ENCODE measurements at regions not wholly inside any gene's neighbourhood (a gene's known extent, or its start where the extent isn't known, plus 50 kb on each side); places are given as distances from the start of the nearest gene placed in this dataset.
A peak's percentile ranks its signal among the peaks of the same experiment; 100 is the strongest.

DNA sequence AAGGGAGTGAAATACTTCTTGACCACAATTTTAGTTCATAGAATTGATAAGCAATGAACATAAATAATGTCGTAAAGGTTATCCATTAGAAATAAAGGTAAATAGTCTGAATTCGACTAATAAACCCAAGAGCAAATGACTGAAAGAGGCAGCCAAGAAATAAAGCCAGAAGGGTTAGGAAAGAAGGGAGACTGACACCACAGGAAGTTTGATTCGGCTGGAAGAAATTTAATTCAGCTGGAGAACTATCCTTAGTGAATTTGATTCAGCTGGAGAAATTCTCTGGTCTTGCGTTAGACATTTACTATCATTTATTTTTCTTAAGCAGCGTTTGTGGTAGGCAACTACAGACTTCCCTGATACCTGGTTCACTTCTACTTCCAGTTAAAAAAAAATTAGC lies 429.6 kb downstream of the PID1 start:
- WGBS (ENCODE audit: insufficient coverage), result 92% methylated on average over 2 of the region's 5 CpGs
- H3K27me3 ChIP-seq (ENCODE audit: control insufficient read depth, insufficient read depth, low read length), result peaks cover 2% of the 10 kb centered on the region
- no peak overlapping the region for H3K27ac ChIP-seq (ENCODE audit: low read depth, low read length)
- H3K9me3 ChIP-seq (ENCODE audit: control insufficient read depth, insufficient read depth, low read length), result no peaks in the 10 kb centered on the region
- H3K4me1 ChIP-seq (ENCODE audit: control insufficient read depth, insufficient read depth, low read length), result no peaks in the 10 kb centered on the region
- no peak for DNase-seq (ENCODE audit: low read depth in 4 of 6, low spot score in 6 of 6)
- H3K4me3 ChIP-seq (ENCODE audit: low read depth, low read length), result no peak overlapping the region
- no peaks in the 10 kb centered on the region for H3K36me3 ChIP-seq (ENCODE audit: control insufficient read depth, insufficient read depth, low read length)

GRCh38 chr2:228840743-228841114 lies 430.4 kb downstream of the PID1 start:
- no peaks in the 10 kb centered on the region for H3K9me3 ChIP-seq (ENCODE audit: control insufficient read depth, insufficient read depth, low read length)
- no peak overlapping the region for H3K27ac ChIP-seq (ENCODE audit: low read depth, low read length)
- no peaks in the 10 kb centered on the region for H3K4me1 ChIP-seq (ENCODE audit: control insufficient read depth, insufficient read depth, low read length)
- 93% methylated on average over 4 of the region's 4 CpGs for WGBS (ENCODE audit: insufficient coverage)
- no peak for DNase-seq (ENCODE audit: low read depth in 4 of 6, low spot score in 6 of 6)
- H3K27me3 ChIP-seq (ENCODE audit: control insufficient read depth, insufficient read depth, low read length), result peaks cover 2% of the 10 kb centered on the region
- H3K4me3 ChIP-seq (ENCODE audit: low read depth, low read length), result no peak overlapping the region
- H3K36me3 ChIP-seq (ENCODE audit: control insufficient read depth, insufficient read depth, low read length), result no peaks in the 10 kb centered on the region

GRCh38 chr2:228840113-228840742 lies 430.9 kb downstream of the PID1 start:
- Histone ChIP-seq H3K36me3 (ENCODE audit: control insufficient read depth, insufficient read depth, low read length) (no peaks in the 10 kb centered on the region), H3K9me3 (ENCODE audit: control insufficient read depth, insufficient read depth, low read length) (no peaks in the 10 kb centered on the region), H3K27me3 (ENCODE audit: control insufficient read depth, insufficient read depth, low read length) (peaks cover under 1% of the 10 kb centered on the region), H3K4me1 (ENCODE audit: control insufficient read depth, insufficient read depth, low read length) (no peaks in the 10 kb centered on the region), H3K4me3 (ENCODE audit: low read depth, low read length) (no peak overlapping the region), H3K27ac (ENCODE audit: low read depth, low read length) (no peak overlapping the region)
- DNase-seq (ENCODE audit: low read depth in 4 of 6, low spot score in 6 of 6), result no peak
- WGBS (ENCODE audit: insufficient coverage), result no CpG with 5 or more reads among the region's 6 CpGs

- no peaks in the 10 kb centered on the region for H3K27me3 ChIP-seq (ENCODE audit: control insufficient read depth, insufficient read depth, low read length)
- no peaks in the 10 kb centered on the region for H3K36me3 ChIP-seq (ENCODE audit: control insufficient read depth, insufficient read depth, low read length)
- no peak overlapping the region for H3K27ac ChIP-seq (ENCODE audit: low read depth, low read length)
- H3K4me1 ChIP-seq (ENCODE audit: control insufficient read depth, insufficient read depth, low read length), result no peaks in the 10 kb centered on the region
- DNase-seq (ENCODE audit: low read depth in 4 of 6, low spot score in 6 of 6), result no peak
- WGBS (ENCODE audit: insufficient coverage), result 80% methylated on average over 1 of the region's 3 CpGs
- no peaks in the 10 kb centered on the region for H3K9me3 ChIP-seq (ENCODE audit: control insufficient read depth, insufficient read depth, low read length)
- H3K4me3 ChIP-seq (ENCODE audit: low read depth, low read length), result no peak overlapping the region
Observed at GRCh38 chr2:228839421-228839876, 431.6 kb downstream of the PID1 start.

GRCh38 chr2:228838819-228839218 lies 432.3 kb downstream of the PID1 start:
- 40% methylated on average over 1 of the region's 4 CpGs for WGBS (ENCODE audit: insufficient coverage)
- no peaks in the 10 kb centered on the region for H3K9me3 ChIP-seq (ENCODE audit: control insufficient read depth, insufficient read depth, low read length)
- no peaks in the 10 kb centered on the region for H3K4me1 ChIP-seq (ENCODE audit: control insufficient read depth, insufficient read depth, low read length)
- H3K4me3 ChIP-seq (ENCODE audit: low read depth, low read length), result no peak overlapping the region
- no peaks in the 10 kb centered on the region for H3K36me3 ChIP-seq (ENCODE audit: control insufficient read depth, insufficient read depth, low read length)
- DNase-seq (ENCODE audit: low read depth in 4 of 6, low spot score in 6 of 6), result peak in 1 of 6 donors; percentile 16
- H3K27ac ChIP-seq (ENCODE audit: low read depth, low read length), result no peak overlapping the region
- H3K27me3 ChIP-seq (ENCODE audit: control insufficient read depth, insufficient read depth, low read length), result no peaks in the 10 kb centered on the region

DNA sequence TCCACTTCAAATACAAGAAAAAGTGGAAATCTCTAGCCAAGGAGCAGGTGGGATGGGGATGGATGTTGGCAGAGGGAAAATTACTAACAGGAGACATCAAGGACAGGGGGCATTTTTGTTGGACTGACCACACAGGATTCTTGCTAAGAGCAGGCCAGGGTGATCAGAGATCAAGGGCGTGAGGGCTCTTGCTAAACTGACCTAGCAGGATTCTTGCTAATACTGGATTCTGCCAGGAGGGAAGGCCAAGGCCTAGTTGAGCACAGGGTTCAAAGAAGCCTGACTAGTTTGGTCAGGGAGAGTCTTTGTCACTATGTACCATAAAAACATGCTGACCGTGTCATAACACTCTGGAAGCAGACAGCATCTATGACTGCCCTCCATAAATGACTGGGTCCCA lies 442.7 kb downstream of the PID1 start:
- Histone ChIP-seq H3K27me3 (ENCODE audit: control insufficient read depth, insufficient read depth, low read length) (no peaks in the 10 kb centered on the region), H3K27ac (ENCODE audit: low read depth, low read length) (no peak overlapping the region), H3K4me1 (ENCODE audit: control insufficient read depth, insufficient read depth, low read length) (no peaks in the 10 kb centered on the region), H3K4me3 (ENCODE audit: low read depth, low read length) (no peak overlapping the region), H3K36me3 (ENCODE audit: control insufficient read depth, insufficient read depth, low read length) (no peaks in the 10 kb centered on the region), H3K9me3 (ENCODE audit: control insufficient read depth, insufficient read depth, low read length) (no peaks in the 10 kb centered on the region)
- 75% methylated on average over 1 of the region's 2 CpGs for WGBS (ENCODE audit: insufficient coverage)
- DNase-seq (ENCODE audit: low read depth in 4 of 6, low spot score in 6 of 6), result no peak

DNA sequence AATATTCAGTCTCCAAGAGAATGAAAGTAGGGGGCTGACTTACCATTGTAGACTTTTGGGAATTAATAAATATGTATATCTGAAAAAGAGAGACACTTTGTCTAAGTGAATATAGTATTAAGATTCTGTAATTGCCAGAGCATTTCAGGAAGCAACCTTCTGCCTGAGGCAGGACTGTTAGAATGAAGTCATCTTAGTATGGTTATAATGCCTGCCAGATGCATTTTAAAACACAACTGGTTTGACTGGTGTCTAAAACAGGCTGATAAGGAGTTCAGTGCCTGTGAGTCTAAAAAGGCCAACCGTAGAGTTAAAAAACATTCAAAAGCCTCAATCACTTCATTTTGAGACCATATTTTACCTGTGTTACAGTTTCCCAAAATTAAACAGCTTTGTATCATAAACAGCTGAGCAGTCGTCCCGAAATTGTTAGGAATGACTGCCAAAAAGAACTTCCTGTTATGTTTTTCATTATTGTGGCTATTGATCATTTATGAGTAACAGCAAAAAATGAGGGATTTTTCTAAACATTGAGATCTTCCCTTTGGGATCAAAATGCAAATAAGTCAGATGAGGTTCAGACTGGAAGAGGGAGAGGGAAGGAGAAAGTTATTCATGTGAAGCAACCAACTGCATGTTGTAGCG lies 443.9 kb downstream of the PID1 start:
- Histone ChIP-seq H3K27ac (ENCODE audit: low read depth, low read length) (no peak overlapping the region), H3K27me3 (ENCODE audit: control insufficient read depth, insufficient read depth, low read length) (no peaks in the 10 kb centered on the region), H3K9me3 (ENCODE audit: control insufficient read depth, insufficient read depth, low read length) (no peaks in the 10 kb centered on the region), H3K36me3 (ENCODE audit: control insufficient read depth, insufficient read depth, low read length) (no peaks in the 10 kb centered on the region), H3K4me3 (ENCODE audit: low read depth, low read length) (no peak overlapping the region), H3K4me1 (ENCODE audit: control insufficient read depth, insufficient read depth, low read length) (no peaks in the 10 kb centered on the region)
- WGBS (ENCODE audit: insufficient coverage), result no CpG with 5 or more reads among the region's 4 CpGs
- DNase-seq (ENCODE audit: low read depth in 4 of 6, low spot score in 6 of 6), result no peak

- peaks cover 2% of the 10 kb centered on the region for H3K9me3 ChIP-seq (ENCODE audit: control insufficient read depth, insufficient read depth, low read length)
- H3K27me3 ChIP-seq (ENCODE audit: control insufficient read depth, insufficient read depth, low read length), result no peaks in the 10 kb centered on the region
- H3K36me3 ChIP-seq (ENCODE audit: control insufficient read depth, insufficient read depth, low read length), result no peaks in the 10 kb centered on the region
- no peak overlapping the region for H3K27ac ChIP-seq (ENCODE audit: low read depth, low read length)
- peak in 1 of 6 donors; percentile 49 for DNase-seq (ENCODE audit: low read depth in 4 of 6, low spot score in 6 of 6)
- no peaks in the 10 kb centered on the region for H3K4me1 ChIP-seq (ENCODE audit: control insufficient read depth, insufficient read depth, low read length)
- no peak overlapping the region for H3K4me3 ChIP-seq (ENCODE audit: low read depth, low read length)
- no CpG with 5 or more reads among the region's 3 CpGs for WGBS (ENCODE audit: insufficient coverage)
Observed at GRCh38 chr2:228819701-228820100, 451.4 kb downstream of the PID1 start.

DNA sequence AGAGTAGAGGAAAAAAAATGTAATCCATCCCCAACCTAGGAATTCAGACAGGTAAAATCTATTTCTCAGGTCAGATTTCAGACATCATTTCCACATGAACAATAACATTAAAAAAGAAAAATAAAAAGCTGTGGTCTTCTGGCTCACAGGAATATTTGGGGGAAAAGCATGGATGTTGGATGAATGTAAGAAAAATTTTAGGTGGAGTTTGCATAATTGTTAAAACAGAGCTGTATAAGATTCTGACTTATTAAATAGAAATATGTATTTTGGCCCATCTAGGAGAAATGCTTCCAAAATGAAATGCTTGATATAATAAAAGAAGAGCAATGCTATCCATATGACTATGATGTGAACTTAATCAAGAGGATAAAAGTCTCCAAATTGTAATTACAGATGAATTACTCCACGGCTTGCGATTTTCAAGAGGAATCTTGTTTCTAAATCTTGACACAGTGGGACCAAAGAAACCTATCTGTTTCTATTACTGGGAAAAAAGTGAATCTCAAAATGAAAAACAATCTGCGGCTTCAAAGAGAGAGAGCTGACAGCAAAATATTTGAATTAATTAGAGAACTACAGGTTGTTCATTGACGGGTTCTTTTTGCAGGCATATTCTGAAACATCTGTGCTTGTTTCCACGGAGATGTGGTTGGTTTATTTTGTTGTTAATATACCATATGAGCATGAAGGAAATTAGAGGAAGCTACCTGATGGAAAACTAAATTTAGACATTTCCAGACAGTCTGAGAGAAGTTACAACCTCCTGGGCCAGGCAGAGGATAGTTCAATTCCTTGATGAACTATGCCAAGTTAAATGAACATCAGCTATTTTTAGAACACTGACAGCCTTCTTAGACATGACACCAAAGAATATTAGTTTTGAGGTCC lies 468.7 kb downstream of the PID1 start:
- H3K4me1 ChIP-seq (ENCODE audit: control insufficient read depth, insufficient read depth, low read length), result no peaks in the 10 kb centered on the region
- DNase-seq (ENCODE audit: low read depth in 4 of 6, low spot score in 6 of 6), result peak in 1 of 6 donors; percentile 11
- no peaks in the 10 kb centered on the region for H3K27me3 ChIP-seq (ENCODE audit: control insufficient read depth, insufficient read depth, low read length)
- H3K36me3 ChIP-seq (ENCODE audit: control insufficient read depth, insufficient read depth, low read length), result no peaks in the 10 kb centered on the region
- WGBS (ENCODE audit: insufficient coverage), result 80% methylated on average over 1 of the region's 5 CpGs
- no peaks in the 10 kb centered on the region for H3K9me3 ChIP-seq (ENCODE audit: control insufficient read depth, insufficient read depth, low read length)
- no peak overlapping the region for H3K27ac ChIP-seq (ENCODE audit: low read depth, low read length)
- H3K4me3 ChIP-seq (ENCODE audit: low read depth, low read length), result no peak overlapping the region
